ENCODE measurements at regions not wholly inside any gene's neighbourhood (a gene's known extent, or its start where the extent isn't known, plus 50 kb on each side); places are given as distances from the start of the nearest gene placed in this dataset.

DNA sequence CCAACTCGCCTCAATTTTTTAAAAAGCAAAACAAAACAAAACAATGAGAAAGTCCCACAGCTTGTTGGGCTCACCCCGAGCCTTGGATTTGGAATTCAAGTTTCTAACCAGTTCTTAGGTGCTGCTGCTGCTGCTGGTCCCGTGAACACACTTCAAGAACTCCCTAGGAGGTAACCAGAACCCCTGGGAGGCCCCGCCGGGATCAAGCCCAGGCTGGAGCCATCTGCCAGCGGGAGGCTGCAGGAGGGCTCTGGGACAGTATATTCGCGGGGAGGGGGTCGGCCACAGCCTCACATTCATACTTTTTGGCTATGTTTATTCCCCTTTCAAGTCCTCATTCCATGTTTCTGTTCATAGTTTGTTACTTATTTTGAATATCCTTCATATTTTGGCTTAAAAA lies 223.4 kb downstream of the TFCP2L1 start (continued):
- TF ChIP-seq, protein P1, sequence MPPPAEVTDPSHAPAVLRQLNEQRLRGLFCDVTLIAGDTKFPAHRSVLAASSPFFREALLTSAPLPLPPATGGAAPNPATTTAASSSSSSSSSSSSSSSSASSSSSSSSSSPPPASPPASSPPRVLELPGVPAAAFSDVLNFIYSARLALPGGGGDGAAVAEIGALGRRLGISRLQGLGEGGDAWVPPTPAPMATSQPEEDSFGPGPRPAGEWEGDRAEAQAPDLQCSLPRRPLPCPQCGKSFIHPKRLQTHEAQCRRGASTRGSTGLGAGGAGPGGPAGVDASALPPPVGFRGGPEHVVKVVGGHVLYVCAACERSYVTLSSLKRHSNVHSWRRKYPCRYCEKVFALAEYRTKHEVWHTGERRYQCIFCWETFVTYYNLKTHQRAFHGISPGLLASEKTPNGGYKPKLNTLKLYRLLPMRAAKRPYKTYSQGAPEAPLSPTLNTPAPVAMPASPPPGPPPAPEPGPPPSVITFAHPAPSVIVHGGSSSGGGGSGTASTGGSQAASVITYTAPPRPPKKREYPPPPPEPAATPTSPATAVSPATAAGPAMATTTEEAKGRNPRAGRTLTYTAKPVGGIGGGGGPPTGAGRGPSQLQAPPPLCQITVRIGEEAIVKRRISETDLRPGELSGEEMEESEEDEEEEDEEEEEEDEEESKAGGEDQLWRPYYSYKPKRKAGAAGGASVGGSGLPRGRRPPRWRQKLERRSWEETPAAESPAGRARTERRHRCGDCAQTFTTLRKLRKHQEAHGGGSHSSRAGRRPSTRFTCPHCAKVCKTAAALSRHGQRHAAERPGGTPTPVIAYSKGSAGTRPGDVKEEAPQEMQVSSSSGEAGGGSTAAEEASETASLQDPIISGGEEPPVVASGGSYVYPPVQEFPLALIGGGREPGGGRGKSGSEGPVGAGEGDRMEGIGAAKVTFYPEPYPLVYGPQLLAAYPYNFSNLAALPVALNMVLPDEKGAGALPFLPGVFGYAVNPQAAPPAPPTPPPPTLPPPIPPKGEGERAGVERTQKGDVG (CRISPR knock-in tag; IDR thresholded peaks at IDR 0.05), result no peak
- TF ChIP-seq FOXK2 (IDR thresholded peaks at IDR 0.05), result no peak

DNA sequence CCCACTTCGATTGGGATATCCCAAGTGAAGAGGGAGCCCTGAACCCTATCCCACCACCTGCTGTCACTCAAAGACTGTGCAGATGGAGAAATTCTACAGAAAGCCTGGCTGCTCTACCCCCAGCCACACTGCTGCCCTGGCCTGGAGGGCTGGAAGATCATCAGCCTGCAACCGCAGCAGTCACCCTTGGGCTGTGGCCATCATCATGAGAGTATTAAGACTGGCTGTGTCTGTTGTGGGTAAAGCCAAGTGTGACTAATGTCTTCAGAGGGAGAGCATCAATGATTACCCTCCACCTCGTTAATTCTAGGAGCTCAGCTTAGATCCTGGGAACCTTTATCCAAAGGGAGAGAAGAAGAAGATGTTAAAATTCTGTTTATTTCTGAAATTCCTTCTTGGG lies 221.5 kb downstream of the TFCP2L1 start:
- H3K4me1 ChIP-seq (ENCODE audit: control insufficient read depth, insufficient read depth, low read length), result no peaks in the 10 kb centered on the region
- H4K20me1 ChIP-seq (ENCODE audit: control insufficient read depth, insufficient read depth), result no peaks in the 10 kb centered on the region
- ChIA-PET CTCF (interaction anchor here (2.0 kb wide), 1 partner anchor 16 kb away, joined by 5 read pairs; no protein-coding TSS in a partner anchor), POLR2A (no interaction called here), RAD21 (ENCODE audit: unreplicated experiment) (no interaction called here), SMC1A (ENCODE audit: uncharacterized antibody, unreplicated experiment) (no interaction called here)
- no peak overlapping the region for H3K4me3 ChIP-seq
- H2AFZ ChIP-seq (ENCODE audit: control insufficient read depth, low read depth, low read length), result no peak overlapping the region
- in situ Hi-C loops (cut with MboI) (no loop called here), intact Hi-C loops (cut with micrococcal nuclease; ENCODE audit: unreplicated experiment) (no loop called here)
- no peak overlapping the region for H3K9ac ChIP-seq (ENCODE audit: control insufficient read depth, insufficient read depth, low read length)
- no peaks in the 10 kb centered on the region for H3K36me3 ChIP-seq (ENCODE audit: control insufficient read depth in 2 of 2, insufficient read depth in 2 of 2, low read length in 1 of 2)
- peaks cover 0 to 5% of the 10 kb centered on the region in 2 experiments; a peak in 2 of 4 replicates for H3K27me3 ChIP-seq (replicated peaks in 1 of 2; ENCODE audit: control insufficient read depth in 2 of 2, insufficient read depth in 2 of 2, low read length in 1 of 2)
- no peak for FAIRE-seq
- 13% methylated on average over 3 of the region's 3 CpGs for WGBS (ENCODE audit: insufficient coverage, insufficient replicate concordance, low lambda C conversion rate, missing lambda C conversion rate)
- H3K9me3 ChIP-seq (replicated peaks; ENCODE audit: control insufficient read depth, insufficient read depth, low read length), result no peaks in the 10 kb centered on the region
- no peak for DNase-seq (ENCODE audit: low read depth, low spot score)
- no TSS peak for BruUV-seq (replicated peaks)
- no peak overlapping the region for H3K27ac ChIP-seq (ENCODE audit: control insufficient read depth, insufficient read depth)
- ATAC-seq, result no peak
- H3K4me2 ChIP-seq (ENCODE audit: control insufficient read depth, insufficient read depth), result no peak overlapping the region
- H3K79me2 ChIP-seq (ENCODE audit: control insufficient read depth, insufficient read depth, low read length), result no peaks in the 10 kb centered on the region
- TF ChIP-seq ZZZ3 (IDR thresholded peaks at IDR 0.05; ENCODE audit: control insufficient read depth, insufficient read length, low read depth), result no peak
- TF ChIP-seq, protein P2, sequence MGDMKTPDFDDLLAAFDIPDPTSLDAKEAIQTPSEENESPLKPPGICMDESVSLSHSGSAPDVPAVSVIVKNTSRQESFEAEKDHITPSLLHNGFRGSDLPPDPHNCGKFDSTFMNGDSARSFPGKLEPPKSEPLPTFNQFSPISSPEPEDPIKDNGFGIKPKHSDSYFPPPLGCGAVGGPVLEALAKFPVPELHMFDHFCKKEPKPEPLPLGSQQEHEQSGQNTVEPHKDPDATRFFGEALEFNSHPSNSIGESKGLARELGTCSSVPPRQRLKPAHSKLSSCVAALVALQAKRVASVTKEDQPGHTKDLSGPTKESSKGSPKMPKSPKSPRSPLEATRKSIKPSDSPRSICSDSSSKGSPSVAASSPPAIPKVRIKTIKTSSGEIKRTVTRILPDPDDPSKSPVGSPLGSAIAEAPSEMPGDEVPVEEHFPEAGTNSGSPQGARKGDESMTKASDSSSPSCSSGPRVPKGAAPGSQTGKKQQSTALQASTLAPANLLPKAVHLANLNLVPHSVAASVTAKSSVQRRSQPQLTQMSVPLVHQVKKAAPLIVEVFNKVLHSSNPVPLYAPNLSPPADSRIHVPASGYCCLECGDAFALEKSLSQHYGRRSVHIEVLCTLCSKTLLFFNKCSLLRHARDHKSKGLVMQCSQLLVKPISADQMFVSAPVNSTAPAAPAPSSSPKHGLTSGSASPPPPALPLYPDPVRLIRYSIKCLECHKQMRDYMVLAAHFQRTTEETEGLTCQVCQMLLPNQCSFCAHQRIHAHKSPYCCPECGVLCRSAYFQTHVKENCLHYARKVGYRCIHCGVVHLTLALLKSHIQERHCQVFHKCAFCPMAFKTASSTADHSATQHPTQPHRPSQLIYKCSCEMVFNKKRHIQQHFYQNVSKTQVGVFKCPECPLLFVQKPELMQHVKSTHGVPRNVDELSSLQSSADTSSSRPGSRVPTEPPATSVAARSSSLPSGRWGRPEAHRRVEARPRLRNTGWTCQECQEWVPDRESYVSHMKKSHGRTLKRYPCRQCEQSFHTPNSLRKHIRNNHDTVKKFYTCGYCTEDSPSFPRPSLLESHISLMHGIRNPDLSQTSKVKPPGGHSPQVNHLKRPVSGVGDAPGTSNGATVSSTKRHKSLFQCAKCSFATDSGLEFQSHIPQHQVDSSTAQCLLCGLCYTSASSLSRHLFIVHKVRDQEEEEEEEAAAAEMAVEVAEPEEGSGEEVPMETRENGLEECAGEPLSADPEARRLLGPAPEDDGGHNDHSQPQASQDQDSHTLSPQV (IDR thresholded peaks at IDR 0.05), result no peak
- TF ChIP-seq, protein P3, sequence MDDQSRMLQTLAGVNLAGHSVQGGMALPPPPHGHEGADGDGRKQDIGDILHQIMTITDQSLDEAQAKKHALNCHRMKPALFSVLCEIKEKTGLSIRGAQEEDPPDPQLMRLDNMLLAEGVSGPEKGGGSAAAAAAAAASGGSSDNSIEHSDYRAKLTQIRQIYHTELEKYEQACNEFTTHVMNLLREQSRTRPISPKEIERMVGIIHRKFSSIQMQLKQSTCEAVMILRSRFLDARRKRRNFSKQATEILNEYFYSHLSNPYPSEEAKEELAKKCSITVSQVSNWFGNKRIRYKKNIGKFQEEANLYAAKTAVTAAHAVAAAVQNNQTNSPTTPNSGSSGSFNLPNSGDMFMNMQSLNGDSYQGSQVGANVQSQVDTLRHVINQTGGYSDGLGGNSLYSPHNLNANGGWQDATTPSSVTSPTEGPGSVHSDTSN (IDR thresholded peaks at IDR 0.05; ENCODE audit: insufficient replicate concordance, low read depth, low read length), result no peak
- TF ChIP-seq, protein P4, sequence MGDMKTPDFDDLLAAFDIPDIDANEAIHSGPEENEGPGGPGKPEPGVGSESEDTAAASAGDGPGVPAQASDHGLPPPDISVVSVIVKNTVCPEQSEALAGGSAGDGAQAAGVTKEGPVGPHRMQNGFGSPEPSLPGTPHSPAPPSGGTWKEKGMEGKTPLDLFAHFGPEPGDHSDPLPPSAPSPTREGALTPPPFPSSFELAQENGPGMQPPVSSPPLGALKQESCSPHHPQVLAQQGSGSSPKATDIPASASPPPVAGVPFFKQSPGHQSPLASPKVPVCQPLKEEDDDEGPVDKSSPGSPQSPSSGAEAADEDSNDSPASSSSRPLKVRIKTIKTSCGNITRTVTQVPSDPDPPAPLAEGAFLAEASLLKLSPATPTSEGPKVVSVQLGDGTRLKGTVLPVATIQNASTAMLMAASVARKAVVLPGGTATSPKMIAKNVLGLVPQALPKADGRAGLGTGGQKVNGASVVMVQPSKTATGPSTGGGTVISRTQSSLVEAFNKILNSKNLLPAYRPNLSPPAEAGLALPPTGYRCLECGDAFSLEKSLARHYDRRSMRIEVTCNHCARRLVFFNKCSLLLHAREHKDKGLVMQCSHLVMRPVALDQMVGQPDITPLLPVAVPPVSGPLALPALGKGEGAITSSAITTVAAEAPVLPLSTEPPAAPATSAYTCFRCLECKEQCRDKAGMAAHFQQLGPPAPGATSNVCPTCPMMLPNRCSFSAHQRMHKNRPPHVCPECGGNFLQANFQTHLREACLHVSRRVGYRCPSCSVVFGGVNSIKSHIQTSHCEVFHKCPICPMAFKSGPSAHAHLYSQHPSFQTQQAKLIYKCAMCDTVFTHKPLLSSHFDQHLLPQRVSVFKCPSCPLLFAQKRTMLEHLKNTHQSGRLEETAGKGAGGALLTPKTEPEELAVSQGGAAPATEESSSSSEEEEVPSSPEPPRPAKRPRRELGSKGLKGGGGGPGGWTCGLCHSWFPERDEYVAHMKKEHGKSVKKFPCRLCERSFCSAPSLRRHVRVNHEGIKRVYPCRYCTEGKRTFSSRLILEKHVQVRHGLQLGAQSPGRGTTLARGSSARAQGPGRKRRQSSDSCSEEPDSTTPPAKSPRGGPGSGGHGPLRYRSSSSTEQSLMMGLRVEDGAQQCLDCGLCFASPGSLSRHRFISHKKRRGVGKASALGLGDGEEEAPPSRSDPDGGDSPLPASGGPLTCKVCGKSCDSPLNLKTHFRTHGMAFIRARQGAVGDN (IDR thresholded peaks at IDR 0.05), result no peak
- TF ChIP-seq TARDBP (IDR thresholded peaks at IDR 0.05; ENCODE audit: borderline replicate concordance), result no peak
- TF ChIP-seq IKZF2 (IDR thresholded peaks at IDR 0.05), result no peak
- TF ChIP-seq SMC3 (IDR thresholded peaks at IDR 0.05; ENCODE audit: borderline replicate concordance, low read length), result no peak
- no peak for TF ChIP-seq BHLHE40 (IDR thresholded peaks at IDR 0.05; ENCODE audit: borderline replicate concordance in 1 of 2, low read depth in 2 of 2, low read length in 1 of 2)
